ENCODE measurements at regions not wholly inside any gene's neighbourhood (a gene's known extent, or its start where the extent isn't known, plus 50 kb on each side); places are given as distances from the start of the nearest gene placed in this dataset.

- H3K4me1 Mint-ChIP-seq, result no peaks in the 10 kb centered on the region
- no peak overlapping the region for H3K27ac Mint-ChIP-seq (ENCODE audit: low read depth)
- ATAC-seq (replicated peaks; ENCODE audit: extremely low read depth, poor library complexity, severe bottlenecking), result no peak
- no peak overlapping the region for H3K4me3 Mint-ChIP-seq
- no peaks in the 10 kb centered on the region for H3K36me3 Mint-ChIP-seq (ENCODE audit: insufficient read depth)
- no peak for DNase-seq (ENCODE audit: low spot score in 2 of 2)
- peaks cover 25% of the 10 kb centered on the region for H3K9me3 Mint-ChIP-seq
- no peaks in the 10 kb centered on the region for H3K27me3 Mint-ChIP-seq
These were observed 1829.0 kb upstream of the PCDH7 start for GRCh38 chr4:28890949-28891775.

GRCh38 chr4:28913466-28913865 is 1806.7 kb upstream of the PCDH7 start:
- DNase-seq (ENCODE audit: low spot score in 2 of 2) (no peak), ATAC-seq (replicated peaks; ENCODE audit: extremely low read depth, poor library complexity, severe bottlenecking) (no peak)
- Mint-ChIP-seq H3K4me1 (no peaks in the 10 kb centered on the region), H3K27ac (ENCODE audit: low read depth) (no peak overlapping the region), H3K9me3 (peaks cover 13% of the 10 kb centered on the region), H3K36me3 (ENCODE audit: insufficient read depth) (no peaks in the 10 kb centered on the region), H3K27me3 (no peaks in the 10 kb centered on the region), H3K4me3 (no peak overlapping the region)

GRCh38 chr4:28916585-28916984 is 1803.6 kb upstream of the PCDH7 start:
- Mint-ChIP-seq H3K9me3 (peaks cover 24% of the 10 kb centered on the region), H3K36me3 (ENCODE audit: insufficient read depth) (no peaks in the 10 kb centered on the region), H3K4me1 (no peaks in the 10 kb centered on the region), H3K4me3 (no peak overlapping the region), H3K27ac (ENCODE audit: low read depth) (no peak overlapping the region), H3K27me3 (no peaks in the 10 kb centered on the region)
- ATAC-seq (replicated peaks; ENCODE audit: extremely low read depth, poor library complexity, severe bottlenecking) (no peak), DNase-seq (ENCODE audit: low spot score in 2 of 2) (no peak)

- Mint-ChIP-seq H3K4me1 (no peaks in the 10 kb centered on the region), H3K9me3 (peaks cover 31% of the 10 kb centered on the region), H3K27ac (ENCODE audit: low read depth) (no peak overlapping the region), H3K36me3 (ENCODE audit: insufficient read depth) (no peaks in the 10 kb centered on the region), H3K27me3 (no peaks in the 10 kb centered on the region), H3K4me3 (no peak overlapping the region)
- ATAC-seq (replicated peaks; ENCODE audit: extremely low read depth, poor library complexity, severe bottlenecking) (no peak), DNase-seq (ENCODE audit: low spot score in 2 of 2) (no peak)
These were observed 1801.3 kb upstream of the PCDH7 start for GRCh38 chr4:28918871-28919270.

GRCh38 chr4:28921886-28922285 is 1798.3 kb upstream of the PCDH7 start:
- no peak overlapping the region for H3K27ac Mint-ChIP-seq (ENCODE audit: low read depth)

GRCh38 chr4:28926156-28926555 is 1794.0 kb upstream of the PCDH7 start:
- no peak for ATAC-seq (replicated peaks; ENCODE audit: extremely low read depth, poor library complexity, severe bottlenecking)
- Mint-ChIP-seq H3K4me1 (no peaks in the 10 kb centered on the region), H3K36me3 (ENCODE audit: insufficient read depth) (no peaks in the 10 kb centered on the region), H3K27ac (ENCODE audit: low read depth) (no peak overlapping the region), H3K9me3 (peaks cover 17% of the 10 kb centered on the region), H3K4me3 (no peak overlapping the region), H3K27me3 (no peaks in the 10 kb centered on the region)
- no peak for DNase-seq (ENCODE audit: low spot score in 2 of 2)

More at GRCh38 chr4:28921886-28922285, 1798.3 kb upstream of the PCDH7 start:
- Mint-ChIP-seq H3K9me3 (peaks cover 32% of the 10 kb centered on the region), H3K4me1 (no peaks in the 10 kb centered on the region), H3K27me3 (no peaks in the 10 kb centered on the region), H3K4me3 (no peak overlapping the region), H3K36me3 (ENCODE audit: insufficient read depth) (no peaks in the 10 kb centered on the region)
- ATAC-seq (replicated peaks; ENCODE audit: extremely low read depth, poor library complexity, severe bottlenecking) (no peak), DNase-seq (ENCODE audit: low spot score in 2 of 2) (no peak)

GRCh38 chr4:28942631-28943030 is 1777.5 kb upstream of the PCDH7 start:
- H3K4me3 Mint-ChIP-seq, result no peak overlapping the region
- no peaks in the 10 kb centered on the region for H3K36me3 Mint-ChIP-seq (ENCODE audit: insufficient read depth)
- DNase-seq (ENCODE audit: low spot score in 2 of 2) (no peak), ATAC-seq (replicated peaks; ENCODE audit: extremely low read depth, poor library complexity, severe bottlenecking) (no peak)
- no peaks in the 10 kb centered on the region for H3K4me1 Mint-ChIP-seq
- no peak overlapping the region for H3K27ac Mint-ChIP-seq (ENCODE audit: low read depth)
- peaks cover 42% of the 10 kb centered on the region for H3K9me3 Mint-ChIP-seq
- no peaks in the 10 kb centered on the region for H3K27me3 Mint-ChIP-seq

- Mint-ChIP-seq H3K4me3 (no peak overlapping the region), H3K36me3 (ENCODE audit: insufficient read depth) (peaks cover 1% of the 10 kb centered on the region), H3K27me3 (no peaks in the 10 kb centered on the region), H3K27ac (ENCODE audit: low read depth) (no peak overlapping the region), H3K9me3 (peaks cover 24% of the 10 kb centered on the region), H3K4me1 (no peaks in the 10 kb centered on the region)
- DNase-seq (ENCODE audit: low spot score in 2 of 2) (no peak), ATAC-seq (replicated peaks; ENCODE audit: extremely low read depth, poor library complexity, severe bottlenecking) (no peak)
These were observed 1772.8 kb upstream of the PCDH7 start for GRCh38 chr4:28947374-28947773.

- H3K36me3 Mint-ChIP-seq (ENCODE audit: insufficient read depth), result peaks cover 1% of the 10 kb centered on the region
- H3K4me1 Mint-ChIP-seq, result no peaks in the 10 kb centered on the region
- DNase-seq (ENCODE audit: low spot score in 2 of 2) (no peak), ATAC-seq (replicated peaks; ENCODE audit: extremely low read depth, poor library complexity, severe bottlenecking) (no peak)
- H3K9me3 Mint-ChIP-seq, result peaks cover 17% of the 10 kb centered on the region
- no peak overlapping the region for H3K4me3 Mint-ChIP-seq
- no peak overlapping the region for H3K27ac Mint-ChIP-seq (ENCODE audit: low read depth)
- H3K27me3 Mint-ChIP-seq, result no peaks in the 10 kb centered on the region
These were observed 1771.7 kb upstream of the PCDH7 start for GRCh38 chr4:28948501-28948900.

- Mint-ChIP-seq H3K27ac (ENCODE audit: low read depth) (no peak overlapping the region), H3K27me3 (no peaks in the 10 kb centered on the region), H3K4me3 (no peak overlapping the region), H3K9me3 (peaks cover 11% of the 10 kb centered on the region), H3K36me3 (ENCODE audit: insufficient read depth) (no peaks in the 10 kb centered on the region), H3K4me1 (no peaks in the 10 kb centered on the region)
- ATAC-seq (replicated peaks; ENCODE audit: extremely low read depth, poor library complexity, severe bottlenecking) (no peak), DNase-seq (ENCODE audit: low spot score in 2 of 2) (no peak)
These were observed 1753.2 kb upstream of the PCDH7 start for GRCh38 chr4:28966982-28967381.

GRCh38 chr4:28973587-28974350 is 1746.4 kb upstream of the PCDH7 start:
- Mint-ChIP-seq H3K4me1 (no peaks in the 10 kb centered on the region), H3K27ac (ENCODE audit: low read depth) (no peak overlapping the region), H3K9me3 (peaks cover 16% of the 10 kb centered on the region), H3K4me3 (no peak overlapping the region), H3K27me3 (no peaks in the 10 kb centered on the region), H3K36me3 (ENCODE audit: insufficient read depth) (no peaks in the 10 kb centered on the region)
- no peak for ATAC-seq (replicated peaks; ENCODE audit: extremely low read depth, poor library complexity, severe bottlenecking)
- no peak for DNase-seq (ENCODE audit: low spot score in 2 of 2)

GRCh38 chr4:28976369-28976768 is 1743.8 kb upstream of the PCDH7 start:
- Mint-ChIP-seq H3K9me3 (peaks cover 16% of the 10 kb centered on the region), H3K36me3 (ENCODE audit: insufficient read depth) (no peaks in the 10 kb centered on the region), H3K4me3 (no peak overlapping the region), H3K4me1 (no peaks in the 10 kb centered on the region), H3K27ac (ENCODE audit: low read depth) (no peak overlapping the region), H3K27me3 (no peaks in the 10 kb centered on the region)
- DNase-seq (ENCODE audit: low spot score in 2 of 2), result no peak
- ATAC-seq (replicated peaks; ENCODE audit: extremely low read depth, poor library complexity, severe bottlenecking), result no peak

GRCh38 chr4:29002151-29002550 is 1718.0 kb upstream of the PCDH7 start:
- Mint-ChIP-seq H3K4me1 (no peaks in the 10 kb centered on the region), H3K9me3 (peaks cover 33% of the 10 kb centered on the region), H3K27ac (ENCODE audit: low read depth) (no peak overlapping the region), H3K27me3 (no peaks in the 10 kb centered on the region), H3K36me3 (ENCODE audit: insufficient read depth) (peaks cover 1% of the 10 kb centered on the region), H3K4me3 (no peak overlapping the region)
- ATAC-seq (replicated peaks; ENCODE audit: extremely low read depth, poor library complexity, severe bottlenecking) (no peak), DNase-seq (ENCODE audit: low spot score in 2 of 2) (no peak)
